ENCODE measurements at regions not wholly inside any gene's neighbourhood (a gene's known extent, or its start where the extent isn't known, plus 50 kb on each side); places are given as distances from the start of the nearest gene placed in this dataset.
A peak's percentile ranks its signal among the peaks of the same experiment; 100 is the strongest.

DNA sequence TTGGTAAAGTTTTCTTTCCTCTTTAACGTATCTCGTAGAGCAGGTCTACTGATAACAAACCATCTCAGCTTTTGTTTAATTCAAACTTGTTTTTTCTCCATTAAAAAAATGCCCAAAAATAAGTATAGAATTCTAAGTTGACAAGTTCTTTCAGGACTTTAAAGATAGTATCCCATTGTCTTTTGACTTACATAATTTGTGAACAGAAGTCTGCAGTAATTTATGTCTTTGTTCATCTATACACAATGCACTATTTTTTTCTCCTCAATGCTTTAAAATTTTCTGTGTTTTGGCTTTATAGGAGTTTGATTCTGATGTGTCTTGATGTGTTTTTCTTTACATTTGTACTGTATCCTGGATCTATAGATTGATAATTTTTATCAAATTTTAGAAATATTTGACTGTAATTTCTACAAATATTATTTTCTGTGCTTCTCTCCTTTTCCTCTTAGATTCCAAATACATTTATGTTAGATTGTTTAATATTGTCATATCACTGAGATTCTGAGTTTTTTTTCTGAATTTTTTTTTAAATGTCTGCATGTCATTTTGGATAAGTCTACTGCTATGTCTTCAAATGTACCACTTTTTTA, 143.3 kb downstream of the FTCDNL1 start:
- peak; percentile 27 for DNase-seq

DNA sequence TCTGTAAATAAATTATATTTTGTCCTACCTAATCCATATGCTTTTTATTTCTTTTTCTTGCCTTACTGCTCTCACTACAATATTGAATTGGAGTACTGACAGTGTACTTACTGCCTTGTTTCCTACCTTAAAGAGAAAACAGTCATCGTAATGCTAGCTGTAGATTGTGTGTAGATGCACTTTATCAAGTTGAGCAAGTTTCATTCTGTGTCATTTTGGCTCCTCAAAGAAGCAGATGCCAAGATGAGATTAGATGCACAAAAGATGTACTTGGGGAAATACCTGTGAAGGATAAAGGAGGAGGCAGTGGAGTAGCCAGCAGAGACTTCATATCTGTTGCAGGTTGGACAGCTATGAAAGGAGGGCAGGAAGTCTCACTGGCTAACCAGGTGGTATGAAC, 145.5 kb downstream of the FTCDNL1 start:
- DNase-seq = no peak

GRCh38 chr2:199704358-199705238, 146.4 kb downstream of the FTCDNL1 start:
- peak; percentile 69 for DNase-seq

- DNase-seq = peak; percentile 5
Observed at GRCh38 chr2:199703199-199703598, 147.8 kb downstream of the FTCDNL1 start.

DNA sequence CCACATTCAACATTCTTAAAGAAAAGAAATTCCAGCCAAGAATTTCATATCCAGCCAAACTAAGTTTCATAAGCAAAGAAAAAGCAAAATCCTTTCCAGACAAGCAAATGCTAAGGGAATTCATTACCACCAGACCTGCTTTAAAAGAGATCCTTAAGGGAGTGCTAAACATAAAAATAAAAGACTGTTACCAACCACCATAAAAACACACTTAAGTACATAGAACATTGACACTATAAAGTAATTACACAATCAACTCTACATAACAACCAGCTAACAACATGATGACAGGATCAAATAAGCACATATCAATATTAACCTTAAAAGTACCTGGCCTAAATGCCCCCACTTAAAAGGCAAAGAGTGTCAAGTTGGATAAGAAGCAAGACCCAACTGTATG, 153.5 kb downstream of the FTCDNL1 start:
- DNase-seq = no peak

GRCh38 chr2:199696048-199696447, 154.9 kb downstream of the FTCDNL1 start:
- no peak for DNase-seq

- DNase-seq = no peak
Observed at GRCh38 chr2:199693861-199694260, 157.1 kb downstream of the FTCDNL1 start.

GRCh38 chr2:199692489-199692888, 158.5 kb downstream of the FTCDNL1 start:
- DNase-seq = peak; percentile 77

DNA sequence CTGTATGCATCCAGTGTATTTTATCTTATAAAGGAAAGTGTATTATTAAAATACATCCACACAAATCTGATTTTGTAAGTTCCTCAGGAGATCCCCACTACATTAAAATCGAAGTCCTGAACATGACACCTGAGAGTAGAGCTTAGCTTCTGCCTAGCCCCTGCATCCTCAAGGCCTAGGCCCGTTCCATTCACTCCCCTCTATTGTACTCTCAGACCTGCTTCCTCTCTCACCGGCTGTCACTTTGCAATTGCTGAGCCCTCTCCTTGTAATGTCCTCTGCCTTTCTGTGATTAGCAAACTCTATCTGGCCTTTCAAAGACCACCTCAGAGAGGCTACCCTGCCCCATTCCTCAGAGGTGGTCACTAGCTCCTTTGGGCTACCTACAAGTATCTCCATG, 160.8 kb downstream of the FTCDNL1 start:
- no peak for DNase-seq

DNA sequence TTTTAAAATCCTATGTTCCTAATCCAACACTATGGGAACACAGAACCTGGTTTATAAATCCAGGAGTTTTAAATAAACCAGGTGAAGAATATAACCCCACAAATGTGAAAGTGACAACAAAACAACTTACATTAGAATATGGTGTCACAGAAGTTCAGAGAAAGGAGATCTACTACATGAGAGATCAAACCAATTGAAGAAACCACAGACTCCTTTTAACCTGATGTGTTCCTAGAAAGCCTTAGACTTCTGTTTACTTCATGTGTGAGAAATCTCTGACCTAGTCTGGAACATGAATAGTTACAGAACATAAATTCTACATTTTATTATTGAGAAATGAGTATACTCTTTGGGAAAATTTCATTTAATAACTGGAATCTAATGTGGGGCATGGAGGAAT, 165.3 kb downstream of the FTCDNL1 start:
- no peak for DNase-seq

GRCh38 chr2:199684832-199685231, 166.2 kb downstream of the FTCDNL1 start:
- DNase-seq = no peak

- peak; percentile 6 for DNase-seq
Observed at GRCh38 chr2:199684168-199684567, 166.8 kb downstream of the FTCDNL1 start.

- DNase-seq = no peak
Observed at GRCh38 chr2:199682001-199682400, 169.0 kb downstream of the FTCDNL1 start.

DNA sequence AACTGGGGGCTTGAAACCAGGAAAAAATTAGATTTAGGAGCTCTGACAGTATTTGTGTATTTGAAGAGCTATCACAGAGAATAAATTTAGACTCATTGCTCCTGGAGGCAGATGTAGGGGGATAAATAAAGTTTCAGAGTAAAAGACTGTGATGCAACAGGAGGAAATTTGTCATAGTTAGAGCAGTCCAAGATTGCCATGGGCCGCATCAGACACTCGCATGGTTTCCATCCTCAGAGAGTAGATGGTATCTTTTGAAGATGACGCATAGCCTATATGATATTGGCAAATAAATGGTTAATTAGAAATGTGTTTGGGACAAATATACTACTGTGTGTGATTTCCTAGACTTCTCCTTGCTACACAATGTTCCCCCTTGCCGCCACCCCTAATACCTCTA, 170.5 kb downstream of the FTCDNL1 start:
- no peak for DNase-seq

GRCh38 chr2:199679883-199680282, 171.1 kb downstream of the FTCDNL1 start:
- no peak for DNase-seq

DNA sequence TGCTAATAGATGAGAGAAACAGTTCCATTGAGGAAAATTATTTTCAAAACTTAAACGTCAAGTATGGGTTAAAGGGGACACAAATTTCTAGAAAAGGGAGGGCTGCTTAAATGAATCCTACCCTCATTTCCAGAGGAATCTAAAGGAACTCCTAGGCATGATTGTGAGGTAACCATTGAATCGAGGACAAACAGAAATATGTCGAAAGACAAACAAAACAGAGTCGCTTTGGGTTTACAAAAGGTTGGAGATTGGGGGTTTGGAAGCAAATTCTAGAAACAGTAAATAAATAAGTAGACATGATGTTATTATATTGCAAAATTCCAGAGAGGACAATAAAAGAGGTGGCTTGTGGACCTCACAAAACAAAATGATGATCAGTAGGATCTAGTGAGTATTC, 173.1 kb downstream of the FTCDNL1 start:
- DNase-seq = no peak

GRCh38 chr2:199668645-199669044, 182.3 kb downstream of the FTCDNL1 start:
- no peak for DNase-seq

DNA sequence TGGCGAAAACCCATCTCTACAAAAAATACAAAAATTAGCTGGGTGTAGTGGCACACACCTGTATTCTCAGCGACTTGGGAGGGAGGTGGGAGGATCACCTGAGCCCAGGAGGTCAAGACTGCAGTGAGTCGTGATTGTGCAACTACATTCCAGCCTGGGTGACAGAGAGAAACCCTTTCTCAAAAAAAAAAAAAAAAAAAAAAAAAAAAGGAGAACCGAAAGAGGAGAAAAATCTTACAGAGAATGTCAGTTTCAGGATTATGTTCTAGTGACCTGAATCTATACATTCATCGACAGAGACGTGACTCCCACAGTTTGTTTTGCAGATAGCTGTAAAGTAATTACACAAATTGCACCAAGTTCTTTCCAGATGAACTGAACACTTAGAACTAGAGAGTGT, 187.8 kb downstream of the FTCDNL1 start:
- DNase-seq = peak; percentile 14

DNA sequence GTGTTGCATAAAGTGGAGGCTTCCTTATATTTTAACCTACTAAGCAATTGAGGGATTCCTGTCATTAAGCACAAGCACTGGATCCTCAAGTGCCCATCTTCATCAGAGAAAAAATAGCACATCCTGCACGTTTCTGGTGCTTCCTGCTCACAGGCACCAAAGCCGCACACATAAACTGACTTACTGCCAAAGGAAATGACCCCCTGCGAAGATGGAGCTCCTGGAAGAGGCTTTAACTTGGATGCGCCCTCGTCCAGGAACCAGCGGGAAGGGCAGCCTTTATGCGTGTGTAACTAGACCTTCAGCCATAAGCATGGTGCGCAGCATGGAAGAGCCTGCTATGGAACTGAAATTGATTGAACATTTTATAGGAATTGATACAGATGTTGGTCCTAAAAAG, 188.7 kb downstream of the FTCDNL1 start:
- no peak for DNase-seq

DNA sequence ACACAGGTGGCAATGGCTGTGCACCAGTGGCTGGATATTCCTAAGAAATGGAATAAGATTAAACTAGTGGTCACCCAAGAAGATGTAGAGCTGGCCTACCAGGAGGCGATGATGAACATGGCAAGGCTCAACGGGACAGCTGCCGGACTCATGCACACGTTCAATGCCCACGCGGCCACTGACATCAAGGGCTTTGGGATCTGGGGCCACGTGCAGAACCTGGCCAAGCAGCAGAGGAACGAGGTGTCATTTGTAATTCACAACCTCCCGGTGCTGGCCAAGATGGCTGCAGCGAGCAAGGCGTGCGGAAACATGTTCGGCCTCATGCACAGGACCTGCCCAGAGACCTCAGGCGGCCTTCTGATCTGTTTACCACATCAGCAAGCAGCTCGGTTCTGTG, 190.8 kb downstream of the FTCDNL1 start:
- no peak for DNase-seq

DNA sequence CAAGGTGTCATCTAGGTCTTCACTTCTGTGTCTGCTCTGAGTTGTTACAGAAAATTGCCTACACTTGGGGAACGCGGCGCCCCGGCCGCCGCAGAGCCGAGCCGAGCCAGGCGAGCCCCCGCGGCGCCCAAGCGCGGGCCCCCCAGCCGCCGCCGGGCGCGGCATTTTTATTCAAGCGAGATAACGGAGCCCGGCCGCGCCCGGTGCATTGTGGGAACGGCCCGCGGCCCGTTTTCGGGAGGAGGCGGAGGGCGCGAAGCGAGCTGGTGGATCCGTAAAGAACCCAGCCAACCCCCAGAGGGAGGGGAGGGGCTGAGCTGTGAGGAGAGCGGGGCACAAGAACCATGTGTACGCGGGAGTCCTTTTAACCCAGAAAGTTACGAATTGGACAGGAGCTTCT, 191.8 kb downstream of the FTCDNL1 start:
- peak; percentile 72 for DNase-seq

DNA sequence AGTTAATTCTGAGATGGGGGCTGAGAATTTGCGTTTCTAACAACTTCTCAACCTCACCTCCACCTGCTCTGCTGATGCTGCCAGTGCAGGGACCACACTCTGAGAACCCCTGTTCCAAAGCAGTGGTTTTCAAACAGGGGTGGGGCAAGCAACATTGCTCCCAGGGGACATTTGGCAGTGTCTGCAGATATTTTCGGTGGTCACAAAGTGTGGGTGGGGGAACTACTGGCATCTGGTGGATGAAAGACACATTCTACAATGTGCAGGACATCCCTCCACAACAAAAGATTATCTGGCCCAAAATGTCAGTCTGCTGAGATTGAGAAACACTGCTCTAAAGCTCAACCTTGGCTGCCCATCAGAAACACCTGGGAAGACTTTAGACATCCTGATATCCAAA, 188.7 kb upstream of the SATB2 start:
- DNase-seq = no peak

- DNase-seq = peak; percentile 34
Observed at GRCh38 chr2:199631129-199631528, 173.4 kb upstream of the SATB2 start.

DNA sequence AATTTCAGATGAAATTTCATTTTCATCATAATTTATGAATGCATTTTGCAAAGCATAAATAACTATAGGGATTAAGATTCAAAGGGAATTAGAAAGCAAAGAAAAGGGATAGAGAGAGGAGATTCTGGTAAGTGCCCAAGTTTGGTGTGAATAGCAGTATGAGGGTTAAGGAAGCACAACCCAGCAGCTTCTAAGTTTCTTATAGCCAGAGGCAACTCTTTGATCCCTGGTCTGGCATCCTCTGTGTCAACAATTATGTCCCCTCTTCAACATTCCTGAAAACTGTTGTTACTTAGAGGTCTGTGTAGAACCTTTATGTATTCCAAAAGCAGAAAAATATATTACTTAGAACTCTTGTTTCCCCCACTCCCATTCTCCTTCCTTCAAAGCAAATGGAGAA, 171.6 kb upstream of the SATB2 start:
- no peak for DNase-seq

DNA sequence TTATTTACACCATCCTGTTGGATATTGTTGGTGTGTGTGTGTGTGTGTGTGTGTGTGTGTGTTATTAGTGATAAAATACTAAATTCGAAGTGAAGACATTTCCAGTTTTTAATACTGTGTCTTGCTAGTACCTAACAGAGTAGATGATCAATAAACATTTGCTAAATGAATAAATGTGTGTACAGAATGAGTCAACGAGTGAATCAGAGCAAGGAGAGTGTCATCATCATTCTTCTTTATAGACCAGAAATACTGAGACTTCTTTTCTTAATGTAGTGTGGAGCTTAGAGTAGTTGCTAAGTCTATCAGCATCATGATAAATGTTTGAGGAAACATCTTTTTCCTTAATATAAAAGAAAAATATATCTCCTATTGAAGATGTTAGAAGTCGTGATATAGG, 169.7 kb upstream of the SATB2 start:
- peak; percentile 30 for DNase-seq
